ENCODE measurements at regions not wholly inside any gene's neighbourhood (a gene's known extent, or its start where the extent isn't known, plus 50 kb on each side); places are given as distances from the start of the nearest gene placed in this dataset.

GRCh38 chr11:30801357-30801756 lies 215.2 kb upstream of the MPPED2 start:
- TF ChIP-seq, protein P1, sequence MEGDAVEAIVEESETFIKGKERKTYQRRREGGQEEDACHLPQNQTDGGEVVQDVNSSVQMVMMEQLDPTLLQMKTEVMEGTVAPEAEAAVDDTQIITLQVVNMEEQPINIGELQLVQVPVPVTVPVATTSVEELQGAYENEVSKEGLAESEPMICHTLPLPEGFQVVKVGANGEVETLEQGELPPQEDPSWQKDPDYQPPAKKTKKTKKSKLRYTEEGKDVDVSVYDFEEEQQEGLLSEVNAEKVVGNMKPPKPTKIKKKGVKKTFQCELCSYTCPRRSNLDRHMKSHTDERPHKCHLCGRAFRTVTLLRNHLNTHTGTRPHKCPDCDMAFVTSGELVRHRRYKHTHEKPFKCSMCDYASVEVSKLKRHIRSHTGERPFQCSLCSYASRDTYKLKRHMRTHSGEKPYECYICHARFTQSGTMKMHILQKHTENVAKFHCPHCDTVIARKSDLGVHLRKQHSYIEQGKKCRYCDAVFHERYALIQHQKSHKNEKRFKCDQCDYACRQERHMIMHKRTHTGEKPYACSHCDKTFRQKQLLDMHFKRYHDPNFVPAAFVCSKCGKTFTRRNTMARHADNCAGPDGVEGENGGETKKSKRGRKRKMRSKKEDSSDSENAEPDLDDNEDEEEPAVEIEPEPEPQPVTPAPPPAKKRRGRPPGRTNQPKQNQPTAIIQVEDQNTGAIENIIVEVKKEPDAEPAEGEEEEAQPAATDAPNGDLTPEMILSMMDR (conservative IDR thresholded peaks at IDR 0.05), result no peak
- TF ChIP-seq ZFX (IDR thresholded peaks at IDR 0.05), result no peak
